ENCODE measurements at regions not wholly inside any gene's neighbourhood (a gene's known extent, or its start where the extent isn't known, plus 50 kb on each side); places are given as distances from the start of the nearest gene placed in this dataset.

- no peak for ATAC-seq
- TF ChIP-seq ISL1 (CRISPR knock-in tag; IDR thresholded peaks at IDR 0.05) (no peak), CREB5 (CRISPR knock-in tag; IDR thresholded peaks at IDR 0.05; ENCODE audit: low read depth) (no peak), TOX (CRISPR knock-in tag; IDR thresholded peaks at IDR 0.05; ENCODE audit: borderline replicate concordance) (no peak), RARB (CRISPR knock-in tag; IDR thresholded peaks at IDR 0.05) (no peak), ZNF70 (CRISPR knock-in tag; IDR thresholded peaks at IDR 0.05) (no peak), ZFP3 (CRISPR knock-in tag; IDR thresholded peaks at IDR 0.05) (no peak), ZNF565 (CRISPR knock-in tag; conservative IDR thresholded peaks at IDR 0.05; ENCODE audit: low read depth) (no peak)
Measured at GRCh38 chr9:36521148-36521547, 51.5 kb upstream of the MELK start.

GRCh38 chr9:36517131-36517530, 55.6 kb upstream of the MELK start:
- TF ChIP-seq RARB (CRISPR knock-in tag; IDR thresholded peaks at IDR 0.05), result no peak
- no peak for TF ChIP-seq POU6F1 (CRISPR knock-in tag; IDR thresholded peaks at IDR 0.05; ENCODE audit: borderline replicate concordance, low read depth)
- no peak for TF ChIP-seq SNAI2 (CRISPR knock-in tag; IDR thresholded peaks at IDR 0.05)
- no peak for TF ChIP-seq TCF4 (CRISPR knock-in tag; IDR thresholded peaks at IDR 0.05; ENCODE audit: borderline replicate concordance)
- TF ChIP-seq GLIS3 (CRISPR knock-in tag; IDR thresholded peaks at IDR 0.05), result no peak
- no peak for TF ChIP-seq PPARA (CRISPR knock-in tag; IDR thresholded peaks at IDR 0.05; ENCODE audit: borderline replicate concordance)
- TF ChIP-seq ZNF8 (CRISPR knock-in tag; IDR thresholded peaks at IDR 0.05), result no peak
- no peak for TF ChIP-seq ZNF70 (CRISPR knock-in tag; IDR thresholded peaks at IDR 0.05)
- no peak for TF ChIP-seq ZC3H10 (CRISPR knock-in tag; IDR thresholded peaks at IDR 0.05)
- TF ChIP-seq CSDC2 (CRISPR knock-in tag; IDR thresholded peaks at IDR 0.05), result no peak
- TF ChIP-seq PATZ1 (CRISPR knock-in tag; IDR thresholded peaks at IDR 0.05; ENCODE audit: borderline replicate concordance), result no peak
- TF ChIP-seq CREB5 (CRISPR knock-in tag; IDR thresholded peaks at IDR 0.05; ENCODE audit: low read depth), result no peak
- TF ChIP-seq ISL1 (CRISPR knock-in tag; IDR thresholded peaks at IDR 0.05), result no peak
- TF ChIP-seq ARNTL (CRISPR knock-in tag; IDR thresholded peaks at IDR 0.05; ENCODE audit: borderline replicate concordance, low read depth), result no peak
- no peak for TF ChIP-seq OSR1 (CRISPR knock-in tag; IDR thresholded peaks at IDR 0.05)
- no peak for TF ChIP-seq TOX (CRISPR knock-in tag; IDR thresholded peaks at IDR 0.05; ENCODE audit: borderline replicate concordance)
- TF ChIP-seq ZFP3 (CRISPR knock-in tag; IDR thresholded peaks at IDR 0.05), result no peak
- no peak for TF ChIP-seq BACH2 (CRISPR knock-in tag; IDR thresholded peaks at IDR 0.05; ENCODE audit: borderline replicate concordance)

GRCh38 chr9:36504156-36504555, 68.5 kb upstream of the MELK start:
- ATAC-seq, result no peak
- TF ChIP-seq BACH2 (CRISPR knock-in tag; IDR thresholded peaks at IDR 0.05; ENCODE audit: borderline replicate concordance), result no peak
- TF ChIP-seq ARNTL (CRISPR knock-in tag; IDR thresholded peaks at IDR 0.05; ENCODE audit: borderline replicate concordance, low read depth), result no peak
- no peak for TF ChIP-seq CSRNP3 (CRISPR knock-in tag; IDR thresholded peaks at IDR 0.05)
- no peak for TF ChIP-seq ZFP30 (CRISPR knock-in tag; IDR thresholded peaks at IDR 0.05)
- TF ChIP-seq CSDC2 (CRISPR knock-in tag; IDR thresholded peaks at IDR 0.05), result no peak
- TF ChIP-seq POU6F1 (CRISPR knock-in tag; IDR thresholded peaks at IDR 0.05; ENCODE audit: borderline replicate concordance, low read depth), result no peak

More at GRCh38 chr9:36517131-36517530, 55.6 kb upstream of the MELK start:
- 0 out of 3 replicates have a peak, but pooled peaks have one; percentile 19 for ATAC-seq
